HG03196 (cell line): ENCODE measurements at regions not wholly inside any gene's neighbourhood (a gene's known extent, or its start where the extent isn't known, plus 50 kb on each side); places are given as distances from the start of the nearest gene placed in this dataset.
"Not testable (repeated sequence)": the region's sequence is repeated elsewhere in the genome, so short reads cannot be mapped to it uniquely, and the experiment has no call there.

Experiments used
- ATAC-seq: cut with Tn5 transposase; IDR thresholded peaks from one replicate; pipeline ENCODE4 v1.9.1; 2021; ENCODE audit not compliant: unreplicated experiment

- ATAC-seq, result no peak
These were observed 349.5 kb downstream of the PRR16 start for GRCh38 chr5:120813551-120813950.

- no peak for ATAC-seq
These were observed 353.2 kb downstream of the PRR16 start for GRCh38 chr5:120817044-120817985.

- ATAC-seq, result no peak
These were observed 354.0 kb downstream of the PRR16 start for GRCh38 chr5:120818128-120818527.

GRCh38 chr5:120823328-120823727, 359.2 kb downstream of the PRR16 start:
- ATAC-seq, result no peak

GRCh38 chr5:120831646-120832045, 367.5 kb downstream of the PRR16 start:
- ATAC-seq, result not testable (repeated sequence)

- no peak for ATAC-seq
These were observed 377.7 kb downstream of the PRR16 start for GRCh38 chr5:120841830-120842229.

GRCh38 chr5:120843390-120843980, 379.4 kb downstream of the PRR16 start:
- no peak for ATAC-seq

GRCh38 chr5:120848883-120849282, 384.8 kb downstream of the PRR16 start:
- ATAC-seq, result no peak

GRCh38 chr5:120852222-120852860, 388.2 kb downstream of the PRR16 start:
- ATAC-seq, result no peak

GRCh38 chr5:120866997-120867396, 402.9 kb downstream of the PRR16 start:
- ATAC-seq, result no peak

- ATAC-seq, result no peak
These were observed 405.7 kb downstream of the PRR16 start for GRCh38 chr5:120869831-120870230.

- no peak for ATAC-seq
These were observed 408.2 kb downstream of the PRR16 start for GRCh38 chr5:120872297-120872696.

- ATAC-seq, result no peak
These were observed 409.0 kb downstream of the PRR16 start for GRCh38 chr5:120873083-120873482.

GRCh38 chr5:120874081-120874862, 410.2 kb downstream of the PRR16 start:
- ATAC-seq, result no peak

GRCh38 chr5:120882038-120882775, 418.1 kb downstream of the PRR16 start:
- ATAC-seq, result no peak

GRCh38 chr5:120886351-120886860, 422.3 kb downstream of the PRR16 start:
- ATAC-seq, result no peak

- ATAC-seq, result no peak
These were observed 431.6 kb downstream of the PRR16 start for GRCh38 chr5:120895660-120896059.

- no peak for ATAC-seq
These were observed 437.1 kb downstream of the PRR16 start for GRCh38 chr5:120901199-120901598.

GRCh38 chr5:120907953-120908352, 443.9 kb downstream of the PRR16 start:
- no peak for ATAC-seq

- no peak for ATAC-seq
These were observed 446.5 kb downstream of the PRR16 start for GRCh38 chr5:120910629-120911028.
